ENCODE measurements at regions not wholly inside any gene's neighbourhood (a gene's known extent, or its start where the extent isn't known, plus 50 kb on each side); places are given as distances from the start of the nearest gene placed in this dataset.

GRCh38 chr9:82122731-82123130 lies 134.2 kb downstream of the SPATA31D1 start:
- TF ChIP-seq SRF (IDR thresholded peaks at IDR 0.05; ENCODE audit: low read depth), result no peak
- TF ChIP-seq POLR2AphosphoS5 (IDR thresholded peaks at IDR 0.05; ENCODE audit: low read depth, low read length), result no peak
- TF ChIP-seq TCF7L2 (IDR thresholded peaks at IDR 0.05; ENCODE audit: borderline replicate concordance, extremely low read depth, insufficient read depth, insufficient read length), result no peak
- TF ChIP-seq CTCF (IDR thresholded peaks at IDR 0.05 in 2 of 3, conservative IDR thresholded peaks at IDR 0.05 in 1 of 3; ENCODE audit: borderline replicate concordance in 1 of 3, insufficient read depth in 1 of 3, low read depth in 2 of 3, low read length in 2 of 3), result no peak
- TF ChIP-seq RAD21 (IDR thresholded peaks at IDR 0.05; ENCODE audit: low read depth), result no peak
- no peak for TF ChIP-seq SP1 (IDR thresholded peaks at IDR 0.05; ENCODE audit: low read depth)
- TF ChIP-seq EZH2phosphoT487 (IDR thresholded peaks at IDR 0.05; ENCODE audit: borderline replicate concordance), result no peak
- TF ChIP-seq EZH2 (IDR thresholded peaks at IDR 0.05), result no peak
